ENCODE measurements at regions not wholly inside any gene's neighbourhood (a gene's known extent, or its start where the extent isn't known, plus 50 kb on each side); places are given as distances from the start of the nearest gene placed in this dataset.
A peak's percentile ranks its signal among the peaks of the same experiment; 100 is the strongest.

DNA sequence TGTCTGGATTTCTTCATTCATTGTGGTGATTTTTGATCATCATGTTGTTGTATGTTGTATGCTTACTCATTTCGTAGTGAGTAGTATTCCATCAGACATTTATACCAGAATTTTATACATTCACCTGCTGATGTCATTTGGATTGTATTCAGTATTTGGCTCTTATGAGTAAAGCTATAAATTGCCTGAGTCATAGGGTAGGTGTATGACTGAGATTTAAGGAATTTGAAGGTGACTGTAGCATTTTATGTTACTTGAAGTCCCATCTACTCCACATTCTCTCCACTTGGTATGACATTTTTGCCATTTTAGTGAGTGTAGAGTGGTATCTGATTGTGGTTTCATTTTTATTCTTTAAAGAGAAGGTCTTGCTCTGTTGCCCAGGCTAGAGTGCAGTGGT, 548.2 kb downstream of the TBC1D22A start:
- Histone ChIP-seq H3K23ac (ENCODE audit: low read depth, low read length) (no peak overlapping the region), H3K27ac (ENCODE audit: insufficient read depth, low read length) (no peak overlapping the region), H3K56ac (ENCODE audit: extremely low read depth, insufficient read depth, low read length) (no peak overlapping the region), H3K14ac (replicated peaks; ENCODE audit: low read depth, low read length) (no peak overlapping the region), H3K4ac (ENCODE audit: low read depth, low read length) (no peak overlapping the region), H3K79me1 (ENCODE audit: low read depth in 1 of 2, low read length in 2 of 2) (no peaks in the 10 kb centered on the region), H2BK15ac (ENCODE audit: low read depth, low read length) (no peak overlapping the region), H3K9me3 (ENCODE audit: control insufficient read depth, insufficient read depth, low read length) (no peaks in the 10 kb centered on the region), H2BK20ac (ENCODE audit: low read depth, low read length) (no peak overlapping the region), H3K4me3 (ENCODE audit: insufficient read depth, low read depth, low read length) (no peak overlapping the region), H4K8ac (ENCODE audit: low read depth in 2 of 2, low read length in 2 of 2) (no peak overlapping the region), H4K20me1 (ENCODE audit: insufficient read depth, low read length) (no peaks in the 10 kb centered on the region), H3K4me1 (ENCODE audit: control insufficient read depth, insufficient read depth, low read length) (0 out of 2 replicates have a peak, but pooled peaks cover 2% of the 10 kb centered on the region), H3K27me3 (ENCODE audit: control insufficient read depth, insufficient read depth, low read length) (no peaks in the 10 kb centered on the region), H3K18ac (ENCODE audit: low read depth, low read length) (no peak overlapping the region), H3K36me3 (ENCODE audit: control insufficient read depth, insufficient read depth, low read length) (no peaks in the 10 kb centered on the region), H3K9me1 (ENCODE audit: insufficient read depth, low read length) (no peaks in the 10 kb centered on the region), H2BK5ac (ENCODE audit: low read depth, low read length, poor library complexity, severe bottlenecking) (no peak overlapping the region), H4K91ac (ENCODE audit: insufficient read depth, low read depth, low read length) (no peak overlapping the region), H4K5ac (ENCODE audit: low read depth, low read length) (no peak overlapping the region), H2BK120ac (ENCODE audit: low read depth, low read length) (no peak overlapping the region), H2AK9ac (replicated peaks; ENCODE audit: low read depth, low read length, poor library complexity) (no peak overlapping the region), H2AFZ (replicated peaks; ENCODE audit: low read length, poor library complexity) (no peak overlapping the region), H3K9ac (ENCODE audit: low read depth, low read length) (no peak overlapping the region), H3K4me2 (ENCODE audit: low read depth, low read length) (no peak overlapping the region), H2AK5ac (ENCODE audit: low read depth, low read length) (no peak overlapping the region)
- intact Hi-C loops (cut with micrococcal nuclease) (no loop called here), dilution Hi-C loops (cut with HindIII; ENCODE audit: low sequenced_read_pairs, unreplicated experiment) (no loop called here), in situ Hi-C loops (cut with MboI; ENCODE audit: low sequenced_read_pairs) (no loop called here)
- DNase-seq (peak; percentile 31), ATAC-seq (ENCODE audit: low read depth) (no peak)
- no peak for TF ChIP-seq RAD21 (IDR thresholded peaks at IDR 0.05; ENCODE audit: low read length)
- no peak for TF ChIP-seq RCOR1 (IDR thresholded peaks at IDR 0.05; ENCODE audit: insufficient replicate concordance, low read length)
- TF ChIP-seq, protein P1, sequence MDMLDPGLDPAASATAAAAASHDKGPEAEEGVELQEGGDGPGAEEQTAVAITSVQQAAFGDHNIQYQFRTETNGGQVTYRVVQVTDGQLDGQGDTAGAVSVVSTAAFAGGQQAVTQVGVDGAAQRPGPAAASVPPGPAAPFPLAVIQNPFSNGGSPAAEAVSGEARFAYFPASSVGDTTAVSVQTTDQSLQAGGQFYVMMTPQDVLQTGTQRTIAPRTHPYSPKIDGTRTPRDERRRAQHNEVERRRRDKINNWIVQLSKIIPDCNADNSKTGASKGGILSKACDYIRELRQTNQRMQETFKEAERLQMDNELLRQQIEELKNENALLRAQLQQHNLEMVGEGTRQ (IDR thresholded peaks at IDR 0.05; ENCODE audit: low read depth, low read length), result no peak
- POLR2A ChIA-PET (ENCODE audit: unreplicated experiment), result no interaction called here
- BruUV-seq (replicated peaks), result no TSS peak
- WGBS, 2 experiments (ENCODE audit: extremely low coverage in 2 of 2, insufficient read length in 1 of 2), result no CpG with 5 or more reads among the region's 1 CpG
- CTCF ChIA-PET, result no interaction called here

All from IMR-90 (cell line).